ENCODE measurements at regions not wholly inside any gene's neighbourhood (a gene's known extent, or its start where the extent isn't known, plus 50 kb on each side); places are given as distances from the start of the nearest gene placed in this dataset.

GRCh38 chr11:113528982-113529381, 53.8 kb upstream of the DRD2 start:
- TF ChIP-seq CTCF (conservative IDR thresholded peaks at IDR 0.05; ENCODE audit: low read length) (no peak), EZH2phosphoT487 (IDR thresholded peaks at IDR 0.05; ENCODE audit: borderline replicate concordance) (no peak)

Data from Loucy (cell line).